Occipital lobe (tissue), 1 donor: ENCODE measurements at regions not wholly inside any gene's neighbourhood (a gene's known extent, or its start where the extent isn't known, plus 50 kb on each side); places are given as distances from the start of the nearest gene placed in this dataset.

Experiments
- DNase-seq: peaks from one replicate; lab custom pipeline; 2025; lab: John Stamatoyannopoulos, UW

GRCh38 chr3:148214705-148215104 lies 483.0 kb upstream of the AGTR1 start:
- DNase-seq: no peak

GRCh38 chr3:148217317-148217716 lies 480.4 kb upstream of the AGTR1 start:
- no peak for DNase-seq

GRCh38 chr3:148218222-148218621 lies 479.5 kb upstream of the AGTR1 start:
- DNase-seq: no peak

- no peak for DNase-seq
Observed at GRCh38 chr3:148219999-148220398, 477.7 kb upstream of the AGTR1 start.

GRCh38 chr3:148221303-148221702 lies 476.4 kb upstream of the AGTR1 start:
- no peak for DNase-seq

GRCh38 chr3:148223266-148223665 lies 474.4 kb upstream of the AGTR1 start:
- no peak for DNase-seq

GRCh38 chr3:148226246-148226645 lies 471.5 kb upstream of the AGTR1 start:
- no peak for DNase-seq

- no peak for DNase-seq
Observed at GRCh38 chr3:148227534-148227933, 470.2 kb upstream of the AGTR1 start.

- DNase-seq: no peak
Observed at GRCh38 chr3:148229107-148229506, 468.6 kb upstream of the AGTR1 start.

- DNase-seq: no peak
Observed at GRCh38 chr3:148230473-148230872, 467.2 kb upstream of the AGTR1 start.

GRCh38 chr3:148232389-148232788 lies 465.3 kb upstream of the AGTR1 start:
- DNase-seq: no peak

- DNase-seq: no peak
Observed at GRCh38 chr3:148233403-148233802, 464.3 kb upstream of the AGTR1 start.

- DNase-seq: no peak
Observed at GRCh38 chr3:148234536-148234935, 463.2 kb upstream of the AGTR1 start.

- DNase-seq: no peak
Observed at GRCh38 chr3:148235566-148235965, 462.1 kb upstream of the AGTR1 start.

GRCh38 chr3:148238421-148238821 lies 459.3 kb upstream of the AGTR1 start:
- DNase-seq: no peak

- DNase-seq: no peak
Observed at GRCh38 chr3:148240351-148240750, 457.4 kb upstream of the AGTR1 start.

- DNase-seq: no peak
Observed at GRCh38 chr3:148243609-148244008, 454.1 kb upstream of the AGTR1 start.

GRCh38 chr3:148246291-148246923 lies 451.3 kb upstream of the AGTR1 start:
- DNase-seq: no peak

- DNase-seq: no peak
Observed at GRCh38 chr3:148253713-148254112, 444.0 kb upstream of the AGTR1 start.

GRCh38 chr3:148254402-148254801 lies 443.3 kb upstream of the AGTR1 start:
- no peak for DNase-seq

- DNase-seq: no peak
Observed at GRCh38 chr3:148255981-148256969, 441.4 kb upstream of the AGTR1 start.

- DNase-seq: no peak
Observed at GRCh38 chr3:148262980-148263379, 434.7 kb upstream of the AGTR1 start.

- DNase-seq: no peak
Observed at GRCh38 chr3:148265841-148266240, 431.9 kb upstream of the AGTR1 start.
